SJCRH30 (cell line): ENCODE measurements at regions not wholly inside any gene's neighbourhood (a gene's known extent, or its start where the extent isn't known, plus 50 kb on each side); places are given as distances from the start of the nearest gene placed in this dataset.
"Not testable (repeated sequence)": the region's sequence is repeated elsewhere in the genome, so short reads cannot be mapped to it uniquely, and the experiment has no call there.

Experiments
- DNase-seq, 2 experiments: peaks; one replicate each; pipeline ENCODE4 v3.0.0-alpha.2; 2015 to 2020
- H3K27ac ChIP-seq: fragments of 250-450 bp; sonication (Bioruptor Pico); 2 replicates; pipeline ENCODE4 v1.5.1; 2020; ENCODE audit warnings: mild to moderate bottlenecking, moderate library complexity
- H3K27me3 ChIP-seq: fragments of 250-450 bp; sonication (Bioruptor Pico); 2 replicates; pipeline ENCODE4 v1.5.1; 2020; ENCODE audit warnings: mild to moderate bottlenecking, moderate library complexity
- H3K36me3 ChIP-seq: fragments of 250-450 bp; sonication (Bioruptor Pico); 2 replicates; pipeline ENCODE4 v1.5.1; 2020; ENCODE audit warnings: mild to moderate bottlenecking, moderate library complexity
- H3K4me1 ChIP-seq: fragments of 250-450 bp; sonication (Bioruptor Pico); 2 replicates; pipeline ENCODE4 v1.5.1; 2020; ENCODE audit warnings: mild to moderate bottlenecking, moderate library complexity
- H3K4me3 ChIP-seq: fragments of 250-450 bp; sonication (Bioruptor Pico); 2 replicates; pipeline ENCODE4 v1.5.1; 2020; ENCODE audit warnings: mild to moderate bottlenecking, moderate library complexity
- H3K9me3 ChIP-seq: fragments of 250-450 bp; sonication (Bioruptor Pico); replicated peaks from 2 replicates; pipeline ENCODE4 v1.5.1; 2020; ENCODE audit warnings: mild to moderate bottlenecking, moderate library complexity

GRCh38 chr7:153934629-153935028 is 117.6 kb upstream of the DPP6 start:
- no peaks in the 10 kb centered on the region for H3K4me1 ChIP-seq
- peaks cover 28% of the 10 kb centered on the region for H3K27me3 ChIP-seq
- no peak overlapping the region for H3K27ac ChIP-seq
- H3K36me3 ChIP-seq, result no peaks in the 10 kb centered on the region
- no peak for DNase-seq
- H3K4me3 ChIP-seq, result no peak overlapping the region
- H3K9me3 ChIP-seq, result no peaks in the 10 kb centered on the region

DNA sequence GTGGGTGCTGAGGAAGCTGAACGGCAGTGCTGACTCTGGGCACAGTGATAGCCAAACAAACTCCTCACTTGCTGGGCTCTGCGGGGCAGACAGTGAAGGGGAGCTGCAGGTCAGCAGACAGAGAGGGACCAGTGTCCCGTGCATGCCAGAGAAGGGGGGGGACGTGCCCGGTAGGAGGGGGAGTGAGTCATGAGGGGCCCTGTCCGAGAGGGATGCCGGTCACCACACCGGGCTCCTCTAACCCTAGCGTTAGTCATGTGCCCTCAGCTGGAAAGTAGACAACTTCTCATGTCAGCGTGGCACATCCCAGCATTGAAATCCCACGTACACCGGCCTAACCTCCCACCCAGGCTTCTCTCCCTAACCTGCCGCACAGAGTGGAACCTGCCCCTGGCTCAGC is 117.1 kb upstream of the DPP6 start:
- no peak for DNase-seq
- Histone ChIP-seq H3K4me3 (no peak overlapping the region), H3K27me3 (peaks cover 28% of the 10 kb centered on the region), H3K4me1 (no peaks in the 10 kb centered on the region), H3K9me3 (no peaks in the 10 kb centered on the region), H3K27ac (no peak overlapping the region), H3K36me3 (no peaks in the 10 kb centered on the region)

DNA sequence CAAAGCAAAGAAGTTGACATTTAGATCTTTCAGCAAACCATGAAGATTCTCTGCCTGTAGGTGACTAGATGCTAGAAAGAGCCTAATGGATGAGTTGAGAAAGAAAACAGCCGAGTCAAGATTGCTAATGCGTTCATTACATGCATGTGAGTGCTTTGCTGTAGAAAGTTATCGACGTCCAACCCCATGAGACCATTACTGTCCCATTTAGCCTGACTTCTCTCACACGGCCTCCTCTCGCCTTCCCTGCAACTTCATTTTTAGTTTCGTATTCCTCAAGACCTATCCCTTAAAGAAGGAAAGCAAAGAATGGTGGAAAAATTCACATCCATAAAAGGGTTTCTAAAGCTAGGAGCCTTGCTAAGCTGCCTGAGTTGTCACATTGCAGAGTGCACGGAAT is 113.7 kb upstream of the DPP6 start:
- H3K4me1 ChIP-seq, result no peaks in the 10 kb centered on the region
- H3K36me3 ChIP-seq, result no peaks in the 10 kb centered on the region
- H3K9me3 ChIP-seq, result no peaks in the 10 kb centered on the region
- H3K27me3 ChIP-seq, result peaks cover 46% of the 10 kb centered on the region
- no peak overlapping the region for H3K27ac ChIP-seq
- DNase-seq, result no peak
- no peak overlapping the region for H3K4me3 ChIP-seq

GRCh38 chr7:153939177-153939576 is 113.0 kb upstream of the DPP6 start:
- no peak for DNase-seq
- Histone ChIP-seq H3K4me1 (no peaks in the 10 kb centered on the region), H3K27me3 (peaks cover 52% of the 10 kb centered on the region), H3K4me3 (no peak overlapping the region), H3K9me3 (no peaks in the 10 kb centered on the region), H3K27ac (no peak overlapping the region), H3K36me3 (no peaks in the 10 kb centered on the region)

GRCh38 chr7:153939654-153940053 is 112.5 kb upstream of the DPP6 start:
- Histone ChIP-seq H3K4me1 (no peaks in the 10 kb centered on the region), H3K4me3 (no peak overlapping the region), H3K9me3 (no peaks in the 10 kb centered on the region), H3K27ac (no peak overlapping the region), H3K36me3 (no peaks in the 10 kb centered on the region), H3K27me3 (peaks cover 49% of the 10 kb centered on the region)
- DNase-seq, result no peak

GRCh38 chr7:153941061-153941460 is 111.1 kb upstream of the DPP6 start:
- Histone ChIP-seq H3K27ac (no peak overlapping the region), H3K36me3 (no peaks in the 10 kb centered on the region), H3K9me3 (no peaks in the 10 kb centered on the region), H3K27me3 (peaks cover 48% of the 10 kb centered on the region), H3K4me3 (no peak overlapping the region), H3K4me1 (no peaks in the 10 kb centered on the region)
- DNase-seq, result no peak

- no peaks in the 10 kb centered on the region for H3K9me3 ChIP-seq
- no peak for DNase-seq
Measured at GRCh38 chr7:153942036-153942435, 110.2 kb upstream of the DPP6 start.

GRCh38 chr7:153943457-153943856 is 108.7 kb upstream of the DPP6 start:
- Histone ChIP-seq H3K4me3 (no peak overlapping the region), H3K9me3 (no peaks in the 10 kb centered on the region), H3K27ac (no peak overlapping the region), H3K4me1 (no peaks in the 10 kb centered on the region), H3K27me3 (peaks cover 62% of the 10 kb centered on the region), H3K36me3 (no peaks in the 10 kb centered on the region)
- no peak for DNase-seq

More at GRCh38 chr7:153942036-153942435, 110.2 kb upstream of the DPP6 start:
- Histone ChIP-seq H3K36me3 (no peaks in the 10 kb centered on the region), H3K27ac (no peak overlapping the region), H3K4me1 (no peaks in the 10 kb centered on the region), H3K4me3 (no peak overlapping the region), H3K27me3 (peaks cover 54% of the 10 kb centered on the region)

DNA sequence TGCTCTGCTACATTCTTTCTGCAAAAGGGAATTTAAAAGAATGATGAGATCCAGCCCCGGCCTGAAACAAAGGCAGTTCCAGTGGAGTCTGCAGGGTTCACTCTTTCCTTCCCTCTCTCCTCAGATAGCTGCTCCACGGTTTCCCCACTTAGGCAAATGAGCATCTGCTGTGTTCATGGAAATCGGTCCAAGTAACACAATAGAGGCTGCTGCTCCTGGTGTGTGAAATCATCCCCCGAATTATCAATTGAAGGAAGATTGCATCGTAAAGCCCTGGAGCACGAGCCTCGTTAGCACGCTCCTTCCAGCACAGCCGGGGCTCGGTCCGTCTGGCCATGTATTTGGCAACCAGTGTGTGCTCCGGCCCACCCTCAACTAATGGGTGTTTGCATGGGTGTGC is 108.3 kb upstream of the DPP6 start:
- Histone ChIP-seq H3K4me1 (no peaks in the 10 kb centered on the region), H3K9me3 (no peaks in the 10 kb centered on the region), H3K27ac (no peak overlapping the region), H3K27me3 (peaks cover 58% of the 10 kb centered on the region), H3K36me3 (no peaks in the 10 kb centered on the region), H3K4me3 (no peak overlapping the region)
- DNase-seq, result no peak

GRCh38 chr7:153948060-153948459 is 104.1 kb upstream of the DPP6 start:
- DNase-seq, result no peak

DNA sequence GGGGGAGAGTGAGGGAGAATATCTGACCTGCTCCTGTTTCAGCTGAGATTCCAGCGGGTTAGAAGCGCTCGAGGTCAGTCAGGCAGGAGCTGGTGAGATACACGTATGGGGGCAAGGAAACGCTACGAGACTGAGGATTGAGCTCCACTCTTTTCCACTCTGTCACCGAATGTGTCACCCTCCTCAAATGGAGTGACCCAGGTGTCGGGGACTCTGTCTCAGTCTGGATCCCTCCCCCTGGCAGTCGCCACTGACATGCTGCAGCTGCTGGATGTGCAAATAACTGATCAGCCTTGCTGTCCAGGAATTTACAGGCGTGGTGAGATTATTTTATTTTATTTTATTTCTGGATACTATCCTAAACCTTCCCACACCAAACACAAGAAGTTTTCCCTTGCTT is 100.9 kb upstream of the DPP6 start:
- no peak overlapping the region for H3K4me3 ChIP-seq
- H3K9me3 ChIP-seq, result no peaks in the 10 kb centered on the region
- H3K27ac ChIP-seq, result no peak overlapping the region
- H3K36me3 ChIP-seq, result no peaks in the 10 kb centered on the region
- peaks cover 53% of the 10 kb centered on the region for H3K27me3 ChIP-seq
- no peaks in the 10 kb centered on the region for H3K4me1 ChIP-seq
- no peak for DNase-seq

More at GRCh38 chr7:153948060-153948459, 104.1 kb upstream of the DPP6 start:
- H3K9me3 ChIP-seq, result no peaks in the 10 kb centered on the region
- H3K36me3 ChIP-seq, result no peaks in the 10 kb centered on the region
- no peaks in the 10 kb centered on the region for H3K4me1 ChIP-seq
- no peak overlapping the region for H3K4me3 ChIP-seq
- peaks cover 58% of the 10 kb centered on the region for H3K27me3 ChIP-seq
- no peak overlapping the region for H3K27ac ChIP-seq

GRCh38 chr7:153954477-153954876 is 97.7 kb upstream of the DPP6 start:
- no peak overlapping the region for H3K27ac ChIP-seq
- H3K9me3 ChIP-seq, result no peaks in the 10 kb centered on the region
- H3K4me1 ChIP-seq, result no peaks in the 10 kb centered on the region
- no peak overlapping the region for H3K4me3 ChIP-seq
- no peak for DNase-seq
- no peaks in the 10 kb centered on the region for H3K36me3 ChIP-seq
- peaks cover 47% of the 10 kb centered on the region; the same call in 1 of the 2 replicates for H3K27me3 ChIP-seq

DNA sequence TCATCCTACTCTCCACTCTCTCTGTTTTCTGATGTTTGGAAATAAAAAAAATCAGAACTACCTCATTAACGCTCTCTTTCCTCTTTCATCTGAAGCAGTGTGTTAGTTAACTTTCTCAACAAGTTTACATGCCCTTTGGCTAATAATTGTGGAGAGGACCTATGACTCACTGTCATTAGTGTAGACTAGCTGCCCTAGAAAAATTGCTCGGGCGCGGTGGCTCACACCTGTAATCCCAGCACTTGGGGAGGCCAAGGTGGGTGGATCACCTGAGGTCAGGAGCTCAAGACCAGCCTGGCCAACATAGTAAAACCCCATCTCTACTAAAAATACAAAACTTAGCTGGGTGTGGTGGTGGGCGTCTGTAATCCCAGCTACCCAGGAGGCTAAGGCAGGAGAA is 94.5 kb upstream of the DPP6 start:
- not testable (repeated sequence) for H3K36me3 ChIP-seq, H3K4me3 ChIP-seq, H3K4me1 ChIP-seq, H3K27ac ChIP-seq, H3K9me3 ChIP-seq, DNase-seq
- H3K27me3 ChIP-seq, result peaks cover 33% of the 10 kb centered on the region; the same call in 1 of the 2 replicates

DNA sequence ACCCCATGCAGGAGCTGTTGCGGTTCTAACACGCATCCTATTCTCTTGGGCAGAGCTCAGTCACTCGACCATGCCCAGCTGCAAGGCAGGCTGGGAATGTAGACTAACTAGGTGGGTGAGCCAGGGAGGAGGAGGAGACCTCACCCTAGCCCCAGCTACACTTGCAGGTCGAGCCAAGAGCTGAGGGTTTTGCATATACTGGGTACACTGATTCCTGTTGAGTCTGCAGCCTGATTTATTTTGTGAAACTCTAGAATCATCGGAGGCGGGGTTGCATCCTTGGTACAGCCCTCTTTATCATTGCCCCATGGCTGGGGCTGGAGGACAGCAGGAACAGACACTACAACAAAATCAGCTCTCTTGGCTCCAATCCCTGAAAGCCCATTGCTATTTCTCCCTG is 93.8 kb upstream of the DPP6 start:
- not testable (repeated sequence) for H3K4me3 ChIP-seq, H3K4me1 ChIP-seq, H3K36me3 ChIP-seq, H3K9me3 ChIP-seq, H3K27ac ChIP-seq, DNase-seq
- H3K27me3 ChIP-seq, result peaks cover 28% of the 10 kb centered on the region; the same call in 1 of the 2 replicates

DNA sequence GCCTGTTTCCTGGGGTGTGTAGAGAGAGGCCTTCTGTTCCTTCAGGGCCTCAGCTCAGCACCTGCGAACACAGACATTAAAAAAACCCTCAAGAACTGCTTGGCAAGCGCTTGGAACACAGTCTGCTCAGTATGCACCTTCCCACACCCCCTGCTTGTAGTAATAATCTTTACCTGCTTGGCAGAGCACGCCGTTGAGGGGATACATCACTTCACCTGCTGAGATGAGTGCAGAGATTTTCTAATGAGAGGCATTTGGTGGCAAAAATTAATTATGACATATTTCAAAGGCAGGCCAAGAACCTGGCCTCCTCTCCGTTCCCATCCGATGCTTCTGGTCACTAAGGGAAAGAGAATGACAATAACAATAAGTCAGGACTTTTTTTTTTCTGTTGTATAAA is 93.4 kb upstream of the DPP6 start:
- H3K27me3 ChIP-seq, result peaks cover 28% of the 10 kb centered on the region; the same call in 1 of the 2 replicates
- not testable (repeated sequence) for H3K27ac ChIP-seq, DNase-seq, H3K4me3 ChIP-seq, H3K4me1 ChIP-seq, H3K36me3 ChIP-seq, H3K9me3 ChIP-seq

DNA sequence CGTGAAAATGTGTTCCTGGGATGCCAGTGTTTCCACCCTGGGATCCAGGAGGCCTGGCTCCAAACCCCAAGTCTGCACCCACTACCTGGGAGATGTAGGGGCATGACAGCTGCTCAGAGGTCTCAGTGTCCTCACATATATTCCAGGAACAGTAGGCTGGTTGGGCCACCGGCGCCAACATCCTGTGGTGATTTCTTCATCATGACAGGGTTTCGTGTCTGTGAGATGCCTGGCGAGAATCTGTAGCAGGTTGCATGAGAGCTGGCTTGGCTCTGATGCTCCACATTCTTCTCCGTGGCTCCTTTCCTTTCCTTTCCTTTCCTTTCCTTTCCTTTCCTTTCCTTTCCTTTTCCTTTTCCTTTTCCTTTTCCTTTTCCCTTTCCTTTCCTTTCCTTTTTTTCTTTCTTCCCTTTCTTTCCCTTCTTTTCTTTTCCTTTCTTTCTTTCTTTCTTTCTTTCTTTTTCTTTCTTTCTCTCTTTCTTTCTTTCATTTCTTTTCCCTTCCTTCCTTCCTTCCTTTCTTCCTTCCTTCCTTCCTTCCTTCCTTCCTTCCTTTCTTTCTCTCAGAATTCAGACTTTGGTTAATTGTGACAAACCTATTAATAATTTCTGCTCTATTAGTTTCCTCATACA is 87.6 kb upstream of the DPP6 start:
- H3K4me3 ChIP-seq, DNase-seq, H3K9me3 ChIP-seq: not testable (repeated sequence)

More for the DNA sequence above, 87.6 kb upstream of the DPP6 start:
- H3K36me3 ChIP-seq, H3K27ac ChIP-seq, H3K27me3 ChIP-seq, H3K4me1 ChIP-seq: not testable (repeated sequence)
